ENCODE measurements at regions not wholly inside any gene's neighbourhood (a gene's known extent, or its start where the extent isn't known, plus 50 kb on each side); places are given as distances from the start of the nearest gene placed in this dataset.

GRCh38 chr3:5425371-5425770 lies 237.9 kb downstream of the EDEM1 start:
- TF ChIP-seq EP300 (conservative IDR thresholded peaks at IDR 0.05; ENCODE audit: poor library complexity, severe bottlenecking) (no peak), REST (IDR thresholded peaks at IDR 0.05; ENCODE audit: borderline replicate concordance) (no peak), MXI1 (conservative IDR thresholded peaks at IDR 0.05; ENCODE audit: poor library complexity, severe bottlenecking) (no peak), SMC3 (conservative IDR thresholded peaks at IDR 0.05; ENCODE audit: poor library complexity) (no peak), TAF1 (IDR thresholded peaks at IDR 0.05; ENCODE audit: low read depth) (no peak), POLR2AphosphoS5 (IDR thresholded peaks at IDR 0.05) (no peak), RAD21 (conservative IDR thresholded peaks at IDR 0.05) (no peak), CTCF (IDR thresholded peaks at IDR 0.05; ENCODE audit: poor library complexity, severe bottlenecking) (no peak), EZH2 (IDR thresholded peaks at IDR 0.05; ENCODE audit: borderline replicate concordance, insufficient read depth, low read length, poor library complexity, severe bottlenecking) (no peak)
- Histone ChIP-seq H3K9me3 (ENCODE audit: low read length) (no peaks in the 10 kb centered on the region), H3K27me3 (ENCODE audit: insufficient read depth, low read depth, low read length) (no peaks in the 10 kb centered on the region), H3F3A (ENCODE audit: insufficient read depth, low read length, poor library complexity, severe bottlenecking) (no peaks in the 10 kb centered on the region), H3K4me2 (ENCODE audit: low read length) (no peak overlapping the region), H3K79me2 (replicated peaks; ENCODE audit: insufficient read depth, low read length) (no peaks in the 10 kb centered on the region), H2AFZ (ENCODE audit: low read depth, low read length) (no peak overlapping the region), H4K20me1 (ENCODE audit: insufficient read depth) (no peaks in the 10 kb centered on the region), H3K36me3 (ENCODE audit: insufficient read depth, low read length) (no peaks in the 10 kb centered on the region), H3K27ac (ENCODE audit: low read length) (no peak overlapping the region), H3K4me3 (ENCODE audit: low read length) (no peak overlapping the region), H3K9me2 (ENCODE audit: insufficient read depth, low read length) (no peaks in the 10 kb centered on the region), H3K9ac (ENCODE audit: low read length) (no peak overlapping the region)

- Histone ChIP-seq H2AFZ (ENCODE audit: low read depth, low read length) (no peak overlapping the region), H3K79me2 (replicated peaks; ENCODE audit: insufficient read depth, low read length) (no peaks in the 10 kb centered on the region), H3F3A (ENCODE audit: insufficient read depth, low read length, poor library complexity, severe bottlenecking) (no peaks in the 10 kb centered on the region), H3K27me3 (ENCODE audit: insufficient read depth, low read depth, low read length) (no peaks in the 10 kb centered on the region), H4K20me1 (ENCODE audit: insufficient read depth) (no peaks in the 10 kb centered on the region), H3K9me3 (ENCODE audit: low read length) (no peaks in the 10 kb centered on the region), H3K9ac (ENCODE audit: low read length) (no peak overlapping the region), H3K9me2 (ENCODE audit: insufficient read depth, low read length) (no peaks in the 10 kb centered on the region), H3K4me3 (ENCODE audit: low read length) (no peak overlapping the region), H3K4me2 (ENCODE audit: low read length) (no peak overlapping the region), H3K27ac (ENCODE audit: low read length) (no peak overlapping the region), H3K36me3 (ENCODE audit: insufficient read depth, low read length) (no peaks in the 10 kb centered on the region)
- TF ChIP-seq REST (IDR thresholded peaks at IDR 0.05; ENCODE audit: borderline replicate concordance) (no peak), CTCF (IDR thresholded peaks at IDR 0.05; ENCODE audit: poor library complexity, severe bottlenecking) (peak; percentile 92), POLR2AphosphoS5 (IDR thresholded peaks at IDR 0.05) (no peak), EP300 (conservative IDR thresholded peaks at IDR 0.05; ENCODE audit: poor library complexity, severe bottlenecking) (peak; percentile 14), RAD21 (conservative IDR thresholded peaks at IDR 0.05) (peak; percentile 92), EZH2 (IDR thresholded peaks at IDR 0.05; ENCODE audit: borderline replicate concordance, insufficient read depth, low read length, poor library complexity, severe bottlenecking) (no peak), MXI1 (conservative IDR thresholded peaks at IDR 0.05; ENCODE audit: poor library complexity, severe bottlenecking) (no peak), SMC3 (conservative IDR thresholded peaks at IDR 0.05; ENCODE audit: poor library complexity) (peak; percentile 87)
These were observed 238.8 kb downstream of the EDEM1 start for GRCh38 chr3:5426094-5426883.
